Hematopoietic multipotent progenitor cell treated with erythropoietin and hydrocortisone succinate and interleukin-3 and kit ligand, for 15 days (in vitro differentiated cells): ENCODE measurements at regions not wholly inside any gene's neighbourhood (a gene's known extent, or its start where the extent isn't known, plus 50 kb on each side); places are given as distances from the start of the nearest gene placed in this dataset.

Source experiments
- DNase-seq: peaks from one replicate; pipeline ENCODE4 v3.0.0-alpha.2; 2015; ENCODE audit warnings: low spot score

DNA sequence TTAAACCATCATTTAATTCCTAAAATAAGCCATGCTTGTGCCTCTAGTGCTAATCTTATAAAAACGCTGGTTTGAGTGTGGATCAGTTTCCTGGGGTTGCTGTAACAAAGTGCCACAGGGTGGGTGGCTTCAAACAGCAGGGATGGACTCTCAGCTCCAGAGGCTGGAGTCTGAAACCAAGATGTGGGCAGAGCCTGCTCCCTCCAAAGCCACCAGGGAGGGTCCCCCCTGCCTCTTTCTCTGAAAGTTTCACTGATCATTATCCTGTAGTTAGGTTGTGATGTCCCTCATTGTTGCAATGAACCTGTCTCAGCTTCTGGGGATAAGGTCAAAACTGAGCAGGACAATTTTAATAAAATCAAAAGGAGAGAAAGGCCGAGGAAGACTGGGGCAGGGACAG is 251.9 kb upstream of the TCERG1L start:
- DNase-seq, result no peak

DNA sequence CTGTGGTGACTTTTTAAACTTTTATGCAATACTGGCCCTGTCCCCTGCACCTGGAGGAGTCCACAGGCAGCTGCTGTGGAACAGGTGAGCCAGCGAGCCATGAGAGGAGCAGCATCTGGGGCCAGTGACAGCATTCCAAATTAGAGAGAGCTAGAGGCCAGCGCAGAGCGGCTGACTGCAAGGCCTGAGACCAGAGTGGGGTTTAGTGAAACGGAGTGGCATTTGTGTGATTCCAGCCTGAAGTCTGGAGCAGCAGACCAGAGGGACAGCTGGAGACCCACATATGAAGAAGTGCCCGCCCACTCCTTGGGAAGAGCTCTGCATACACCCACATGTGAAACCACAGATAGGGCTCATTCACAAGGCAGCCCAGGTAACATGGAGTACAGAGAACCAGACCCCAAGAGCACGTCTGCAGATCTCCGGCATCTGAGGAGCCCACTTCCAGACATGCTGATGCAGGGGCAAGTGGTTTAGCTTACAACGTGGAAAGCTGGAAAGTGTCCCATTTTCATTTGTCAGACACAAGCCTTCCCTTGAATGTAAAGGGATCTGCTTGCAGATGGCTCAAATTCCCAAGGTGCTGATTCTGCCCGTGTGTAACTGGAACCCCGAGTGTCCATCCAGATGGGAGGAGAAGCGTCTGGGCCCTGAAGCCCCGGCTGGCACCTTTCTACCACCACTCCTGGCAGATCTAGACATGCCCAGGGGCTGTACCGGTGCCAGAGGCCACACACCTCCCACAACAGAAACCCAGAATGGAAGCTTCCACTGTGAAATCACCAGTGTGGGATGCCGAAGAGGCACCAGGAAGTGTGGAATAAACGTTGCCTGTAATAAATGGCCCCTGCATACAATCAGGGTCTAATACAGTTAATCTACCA is 256.0 kb upstream of the TCERG1L start:
- no peak for DNase-seq

DNA sequence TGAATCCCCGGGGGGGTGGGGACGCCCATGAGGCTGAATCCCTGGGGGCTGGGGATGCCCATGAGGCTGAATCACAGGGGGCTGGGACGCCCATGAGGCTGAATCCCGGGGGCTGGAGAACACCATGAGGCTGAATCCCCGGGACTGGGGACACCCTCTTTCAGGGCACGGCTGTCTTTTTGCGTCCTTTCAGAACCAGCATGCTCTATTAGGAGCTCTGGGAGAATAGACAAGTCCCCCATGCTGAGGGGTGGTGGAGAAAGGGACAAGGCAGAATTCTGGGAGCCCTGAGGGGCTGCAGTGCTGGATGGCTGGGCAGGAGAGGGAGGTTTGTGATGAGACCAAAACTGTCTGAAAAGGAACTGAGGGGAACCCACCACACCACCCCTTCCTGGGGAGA is 257.3 kb upstream of the TCERG1L start:
- no peak for DNase-seq

DNA sequence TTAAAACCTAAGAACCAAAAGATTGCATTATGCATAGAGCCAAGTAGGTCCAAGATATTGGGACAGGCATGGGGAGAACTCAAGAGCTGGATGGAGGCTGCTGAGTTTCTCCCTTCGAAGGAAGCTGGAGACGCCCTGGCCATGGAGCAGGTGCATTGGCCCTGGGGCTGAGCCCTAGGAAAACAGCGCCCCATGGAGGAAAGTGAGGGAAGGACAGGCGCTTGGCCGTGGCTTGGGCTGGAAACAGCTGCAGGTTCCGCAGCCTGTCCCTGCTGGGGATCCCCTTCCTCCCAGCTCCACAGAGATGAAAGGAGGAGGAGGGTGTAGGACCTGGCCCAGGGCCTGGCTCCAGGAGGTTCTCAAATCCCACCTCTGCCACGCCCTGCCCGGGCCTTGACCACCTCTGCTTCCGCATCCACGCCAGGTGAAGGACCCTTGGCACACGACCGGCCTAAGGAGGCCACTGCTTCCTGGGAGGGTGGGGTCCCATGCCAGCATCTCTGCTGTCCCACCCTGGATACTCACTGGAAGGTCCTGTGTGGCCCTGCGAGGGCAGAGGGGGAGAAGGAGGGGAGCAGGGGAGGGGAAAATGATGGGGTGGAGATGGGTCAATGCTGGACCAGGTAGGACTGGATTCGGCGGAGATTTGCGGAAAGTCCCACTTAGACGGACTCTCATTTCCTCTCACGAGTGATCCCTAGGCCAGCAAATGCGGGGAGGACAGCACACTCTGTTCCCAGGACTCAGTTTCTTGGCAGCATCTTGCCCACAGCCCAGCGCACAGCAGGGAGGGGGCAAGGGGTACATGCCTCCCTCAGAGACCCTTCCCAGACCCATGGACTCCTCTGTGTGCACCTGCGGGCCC is 258.6 kb upstream of the TCERG1L start:
- DNase-seq, result no peak

DNA sequence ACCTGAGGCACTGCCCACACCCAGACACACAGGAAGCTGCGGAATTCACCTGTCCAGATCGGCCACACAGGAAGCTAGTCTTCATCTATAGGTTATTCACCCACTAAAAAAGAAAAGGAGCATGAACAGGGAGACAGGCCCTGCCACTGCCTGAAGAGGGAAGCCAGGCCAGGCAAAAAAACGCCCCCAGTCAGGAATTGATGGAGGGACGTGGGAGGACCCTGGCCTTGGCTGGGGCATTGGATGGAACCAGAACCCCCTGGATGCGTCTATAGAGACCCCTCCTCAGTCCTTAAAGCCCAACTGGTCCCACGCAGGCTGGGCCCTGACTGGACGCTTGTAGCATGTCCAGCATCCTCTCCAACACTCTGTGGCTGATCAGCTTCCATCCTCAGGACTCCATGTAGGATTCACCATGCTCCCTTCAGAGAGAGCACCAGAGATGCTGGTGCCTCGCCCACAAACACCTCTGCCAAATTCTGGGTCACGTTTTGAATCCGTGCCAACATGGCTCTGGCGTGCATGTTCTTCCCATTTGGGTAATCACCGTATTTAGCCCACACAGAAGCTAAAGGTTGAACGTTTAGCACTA is 259.3 kb upstream of the TCERG1L start:
- no peak for DNase-seq

DNA sequence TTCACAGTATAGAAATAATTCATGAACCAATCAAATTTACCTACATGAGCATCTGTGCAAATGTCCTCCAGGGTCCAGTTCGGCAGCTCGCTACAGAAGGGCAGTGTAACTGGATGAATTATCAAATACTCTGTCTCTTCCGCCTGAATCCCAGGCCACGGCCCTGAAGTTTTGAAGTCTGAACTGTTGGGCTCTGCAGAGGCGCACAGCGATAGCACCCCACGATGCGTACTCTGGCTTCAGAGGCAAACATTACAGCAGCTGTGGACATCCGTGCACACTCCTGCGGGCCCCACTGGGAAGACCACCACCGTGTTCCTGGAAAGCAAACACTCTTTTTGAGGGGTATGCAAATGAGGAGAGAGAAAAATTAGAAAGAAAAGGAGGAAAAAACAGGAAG is 259.8 kb upstream of the TCERG1L start:
- no peak for DNase-seq

DNA sequence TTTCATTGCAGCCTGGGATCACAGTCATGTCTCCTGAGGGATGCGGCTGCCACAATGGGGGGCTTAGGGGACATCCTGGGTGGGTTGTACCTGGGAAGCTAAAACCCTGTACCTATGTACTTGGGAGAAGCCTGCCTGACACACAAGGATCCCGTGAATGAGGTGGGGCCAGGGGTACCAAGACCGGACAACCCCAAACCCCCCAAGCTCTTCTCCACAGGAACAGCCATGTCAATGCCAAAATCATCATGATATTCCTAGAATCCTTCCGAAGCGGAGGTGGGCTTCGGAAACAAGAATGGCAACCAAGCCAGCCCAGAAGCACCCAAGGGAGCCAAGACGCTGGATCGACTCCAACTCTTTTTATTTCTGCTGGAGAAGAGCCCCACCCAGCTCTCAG is 260.3 kb upstream of the TCERG1L start:
- DNase-seq, result no peak

DNA sequence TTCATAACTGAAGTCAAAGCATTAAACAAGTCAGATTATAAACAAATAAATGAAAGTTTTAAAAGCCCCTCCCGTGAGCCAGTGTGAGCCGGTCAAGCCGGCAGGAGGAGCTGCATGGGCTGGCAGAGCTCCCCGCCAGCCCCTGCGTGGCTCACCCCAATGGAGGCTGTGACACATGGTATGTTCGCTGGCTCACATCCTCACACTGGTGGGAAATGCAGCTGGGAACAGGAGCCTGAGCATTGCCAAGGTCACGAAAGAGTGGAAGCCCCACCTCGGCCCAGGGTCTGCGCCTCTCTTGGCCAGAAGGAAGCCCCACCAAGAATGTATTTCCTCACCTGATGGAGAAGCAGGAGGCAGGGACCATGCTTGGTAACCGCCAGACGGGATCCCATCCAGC is 261.7 kb upstream of the TCERG1L start:
- DNase-seq, result no peak

DNA sequence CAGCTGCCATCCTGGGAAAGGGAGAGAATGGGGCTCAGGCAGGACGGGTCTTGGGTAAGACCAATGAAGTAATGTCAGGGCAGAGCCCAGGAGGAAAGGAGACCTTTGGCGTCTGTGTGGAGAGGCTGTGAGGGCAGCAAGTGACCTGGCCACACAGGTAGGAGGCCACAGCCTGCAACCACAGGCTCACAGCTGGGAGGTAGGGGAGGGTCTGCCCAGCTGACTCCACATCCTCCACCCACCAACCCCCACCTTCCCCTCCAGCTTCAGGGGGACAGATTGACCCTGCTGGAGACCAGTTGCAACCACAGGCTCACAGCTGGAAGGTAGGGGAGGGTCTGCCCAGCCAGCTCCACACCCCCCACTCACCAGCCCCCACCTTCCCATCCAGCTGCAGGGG is 262.2 kb upstream of the TCERG1L start:
- no peak for DNase-seq

DNA sequence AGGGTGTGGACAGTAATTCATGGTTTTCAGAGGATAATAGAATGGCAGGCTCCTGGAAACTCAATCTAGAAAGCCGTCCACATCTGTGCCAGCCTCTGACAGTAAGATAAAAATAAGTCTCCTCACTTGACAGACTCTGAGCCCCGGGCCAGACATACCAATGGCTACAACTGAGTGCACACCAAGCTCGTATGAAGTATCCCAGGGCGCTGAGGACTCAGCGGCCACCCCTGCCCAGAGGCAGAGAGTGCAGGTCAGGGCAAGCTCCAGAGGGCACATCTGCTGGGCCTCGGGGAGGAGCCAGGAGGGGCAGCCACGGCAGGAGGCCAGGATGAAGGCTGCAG is 262.8 kb upstream of the TCERG1L start:
- DNase-seq, result no peak

DNA sequence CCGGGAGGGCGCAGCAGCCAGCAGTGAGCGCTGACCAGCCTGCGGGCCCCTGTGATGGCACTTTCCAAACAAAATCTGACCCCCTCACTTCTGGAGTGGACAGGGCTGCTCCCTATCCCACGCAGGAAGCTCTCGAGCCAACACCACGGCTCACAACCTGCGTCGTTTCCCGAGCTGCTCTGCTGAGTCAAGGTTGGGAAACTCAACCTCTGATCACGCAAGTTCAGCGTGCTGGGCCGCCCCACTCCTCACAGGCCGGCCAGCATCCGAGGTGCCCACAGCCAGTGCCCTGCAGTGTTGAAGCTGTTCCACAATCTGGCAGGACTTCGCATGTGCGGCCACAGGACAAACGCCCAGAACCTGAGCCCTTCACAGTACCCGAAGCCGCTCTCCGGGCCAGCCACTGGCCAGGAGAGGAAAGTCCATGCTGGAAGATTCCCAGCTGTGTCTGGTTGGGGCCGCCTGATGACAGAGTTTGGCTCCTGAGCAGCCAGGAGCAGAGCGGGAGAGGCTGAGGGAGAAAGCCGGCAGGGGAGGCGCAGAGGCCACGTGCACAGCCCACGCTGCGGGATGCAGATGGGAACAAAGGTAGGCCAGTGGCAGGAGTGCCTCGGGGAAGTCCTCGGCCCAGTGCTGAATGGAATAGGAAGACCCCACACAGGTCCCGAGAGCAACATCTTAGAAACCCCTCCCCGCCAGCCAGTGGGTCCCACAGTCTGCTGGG is 263.3 kb upstream of the TCERG1L start:
- DNase-seq, result no peak

DNA sequence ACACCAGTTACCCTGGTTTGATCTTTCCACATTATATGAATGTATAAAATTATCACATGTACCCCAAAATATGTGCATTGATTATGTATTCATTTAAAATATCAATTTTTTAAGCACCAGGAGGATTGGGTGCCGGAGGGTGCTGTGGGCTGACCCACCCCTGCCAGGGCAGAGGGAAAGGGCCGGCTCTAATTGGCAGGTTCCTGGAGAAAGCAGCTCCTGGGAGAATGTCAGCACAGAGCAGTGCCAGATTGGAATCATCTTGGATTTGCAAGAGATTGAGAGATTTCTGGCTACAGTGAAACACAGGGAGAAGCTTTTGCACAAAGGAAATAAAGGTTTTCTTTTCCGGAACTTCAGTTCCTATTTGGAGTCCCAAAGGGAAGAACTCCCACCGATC is 264.4 kb upstream of the TCERG1L start:
- DNase-seq, result no peak

DNA sequence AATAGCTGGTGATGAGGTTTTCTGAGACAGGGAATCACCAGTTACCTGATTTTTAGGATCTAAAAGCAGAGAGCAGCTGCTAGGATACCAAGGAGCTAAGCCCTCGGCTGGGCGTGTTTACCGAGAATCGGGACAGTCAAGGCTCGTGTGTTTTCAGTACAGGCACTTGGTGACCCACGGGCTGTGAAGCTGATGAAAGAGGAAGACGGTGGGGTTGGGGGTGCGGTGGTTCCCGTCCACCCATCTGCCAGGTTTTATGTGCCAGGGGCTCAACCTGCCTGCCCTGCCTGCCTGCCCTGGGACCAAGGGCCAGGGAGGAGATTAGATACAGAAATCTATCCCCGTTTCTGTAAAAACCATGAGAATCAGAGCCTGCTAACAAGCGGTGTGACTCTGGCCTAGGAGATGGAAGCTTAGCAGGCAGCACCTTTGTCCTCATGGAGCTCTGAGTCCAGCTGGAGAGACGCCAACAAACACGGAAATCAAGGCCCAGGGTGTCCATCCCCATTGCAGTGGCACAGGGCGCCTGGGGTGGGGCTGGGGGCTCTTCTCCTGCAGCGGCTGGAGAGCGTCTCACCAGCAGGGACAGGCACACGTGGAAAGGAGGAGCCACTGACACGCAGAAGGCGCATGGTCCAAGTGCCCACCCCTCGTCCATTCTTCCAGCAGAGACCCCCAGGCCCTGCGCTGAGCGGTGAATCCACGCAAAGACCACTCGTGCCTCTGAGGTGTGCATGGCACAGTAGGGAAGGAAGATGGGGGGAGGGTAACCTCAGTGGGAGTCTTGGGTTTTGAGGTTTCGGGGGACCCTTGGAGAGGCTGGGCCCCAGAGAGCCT is 265.0 kb upstream of the TCERG1L start:
- no peak for DNase-seq

DNA sequence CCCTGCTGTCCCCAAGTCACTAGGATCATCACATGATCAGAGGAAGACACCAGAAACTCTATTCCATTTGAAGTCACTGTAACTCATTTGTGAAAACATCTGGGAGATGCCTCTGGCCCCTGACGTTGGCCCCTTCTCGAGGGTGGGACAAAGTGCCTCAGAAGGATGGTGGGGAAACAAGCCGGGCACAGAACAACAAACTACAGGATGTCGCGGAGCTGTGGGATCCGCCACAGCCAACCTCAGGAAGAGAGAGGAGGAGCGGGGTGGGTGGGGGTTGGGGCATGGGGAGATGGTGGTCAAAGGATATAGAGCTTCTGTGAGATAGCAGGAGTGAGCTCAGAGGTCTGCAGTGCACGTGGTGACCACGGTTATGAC is 265.6 kb upstream of the TCERG1L start:
- DNase-seq, result no peak

DNA sequence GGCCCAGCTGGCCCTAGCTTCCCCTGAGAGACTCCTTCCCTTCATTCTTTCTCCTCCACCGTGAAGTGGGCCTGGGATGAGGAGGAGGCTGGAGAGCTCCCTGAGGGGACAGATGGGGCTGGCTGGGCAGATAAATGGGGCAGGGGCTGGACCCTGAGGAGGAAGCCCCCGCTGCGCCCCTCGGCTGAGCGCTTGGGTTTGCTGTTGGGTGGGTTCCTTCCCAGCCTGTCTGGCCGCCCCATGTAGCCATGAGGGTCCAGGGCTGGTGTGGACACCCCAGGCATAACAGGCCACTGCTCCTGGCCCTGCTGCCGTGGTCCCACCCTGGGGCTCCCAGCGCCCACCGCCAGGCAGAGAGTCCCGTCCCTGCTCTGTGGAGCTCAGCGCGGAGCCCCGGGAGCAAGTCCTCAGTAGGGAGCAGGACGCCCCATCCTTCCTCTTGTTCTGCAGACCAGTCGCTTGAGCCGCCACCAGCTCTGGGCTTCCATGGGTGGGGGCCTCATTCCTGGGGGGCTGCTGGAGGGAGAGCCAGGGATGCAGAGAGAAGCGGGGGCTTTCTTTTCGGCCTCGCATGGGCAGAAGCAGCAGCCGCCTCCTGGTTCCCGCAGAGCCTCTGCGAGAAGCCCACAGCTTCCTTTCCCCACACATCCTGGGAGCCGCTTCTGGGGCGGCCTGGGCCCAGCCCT is 266.4 kb upstream of the TCERG1L start:
- no peak for DNase-seq

DNA sequence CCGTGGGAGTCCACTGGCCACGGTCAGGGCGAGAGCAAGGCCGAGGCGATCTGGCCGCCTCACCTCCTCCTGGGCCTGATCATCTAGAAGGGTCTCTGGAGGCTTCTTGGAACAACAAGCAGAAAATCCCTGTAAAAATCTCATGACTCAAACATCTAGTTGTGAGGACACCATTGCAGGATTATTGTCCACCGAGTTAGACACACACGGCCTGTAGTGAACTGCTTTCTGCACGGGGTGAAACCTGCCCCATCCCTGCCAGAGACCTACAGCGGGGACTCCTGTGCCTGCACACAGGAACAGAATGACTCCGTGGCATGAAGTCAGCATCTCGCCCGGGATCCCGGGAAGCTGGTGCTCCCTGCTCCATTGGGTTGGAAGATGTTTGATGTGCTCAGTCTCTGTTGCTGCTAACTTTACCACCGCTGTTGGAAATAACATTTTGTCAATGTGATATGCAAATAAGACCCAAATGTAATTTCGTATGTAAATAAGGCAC is 267.0 kb upstream of the TCERG1L start:
- DNase-seq, result no peak

DNA sequence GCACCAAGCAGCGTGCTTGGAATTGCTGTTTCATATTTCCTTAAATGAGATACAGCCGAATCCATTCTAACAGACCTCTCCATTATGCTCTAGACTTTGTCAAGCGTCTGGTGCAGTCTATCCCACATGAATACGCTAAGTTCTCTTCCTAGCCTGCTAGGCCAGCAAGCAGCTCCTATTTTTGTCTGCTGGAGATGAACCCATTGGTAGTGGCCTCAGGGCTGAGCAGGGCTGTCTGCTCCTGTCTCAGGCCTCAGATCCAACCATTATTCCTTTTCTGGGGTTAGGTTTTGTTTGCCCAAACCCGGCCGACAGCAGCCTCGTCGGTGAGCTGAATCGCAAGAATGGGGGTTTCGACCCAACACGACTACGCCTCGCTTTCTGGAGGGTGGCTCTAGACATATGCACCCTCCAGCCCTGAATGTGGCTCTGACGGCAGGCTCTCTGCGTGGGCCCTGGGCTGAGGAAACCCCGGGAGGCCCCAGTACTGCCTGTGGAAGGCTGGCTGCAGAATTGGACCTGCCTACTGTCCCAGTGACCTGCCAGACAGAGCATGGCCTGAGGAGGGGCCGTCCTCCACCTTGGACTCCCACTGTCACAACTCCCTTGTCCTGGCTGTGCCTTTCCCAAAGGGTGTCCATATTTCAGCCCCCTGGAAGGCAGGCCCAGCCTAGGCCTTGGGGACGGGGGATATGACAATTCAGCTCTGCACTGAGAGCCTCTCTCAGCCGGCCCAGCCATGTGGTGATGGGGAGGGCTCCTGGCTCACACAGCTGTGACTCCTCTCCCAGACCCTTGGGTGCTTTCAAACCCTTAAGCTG is 267.9 kb upstream of the TCERG1L start:
- DNase-seq, result no peak

DNA sequence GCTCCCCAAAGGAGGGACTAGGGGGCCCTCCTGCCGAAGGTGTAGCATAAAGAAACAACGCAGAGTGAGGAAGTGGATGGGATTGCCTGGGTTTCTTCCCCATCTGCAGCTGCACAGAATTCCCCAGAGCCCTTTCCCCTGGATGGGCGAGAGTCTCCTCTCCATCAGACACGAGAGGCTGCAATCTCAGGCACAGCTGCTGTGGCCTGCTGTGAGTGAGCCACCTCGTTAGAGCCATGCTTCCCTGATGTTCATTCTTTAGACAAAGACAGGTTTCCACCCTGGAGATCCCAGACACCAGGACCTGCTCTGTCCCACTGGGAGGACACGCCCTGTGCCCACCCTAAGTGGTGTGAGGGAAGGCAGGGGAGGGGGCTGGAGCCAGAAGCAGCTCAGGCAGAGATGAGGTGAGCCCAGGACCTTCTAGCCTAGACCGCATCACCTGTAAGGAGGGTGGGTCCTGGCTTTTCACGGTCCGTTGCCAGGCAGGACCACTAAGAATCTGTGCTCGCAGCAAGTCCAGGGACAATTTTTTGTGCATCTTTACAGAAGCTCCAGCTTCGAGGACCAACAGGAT is 268.6 kb upstream of the TCERG1L start:
- DNase-seq, result no peak

DNA sequence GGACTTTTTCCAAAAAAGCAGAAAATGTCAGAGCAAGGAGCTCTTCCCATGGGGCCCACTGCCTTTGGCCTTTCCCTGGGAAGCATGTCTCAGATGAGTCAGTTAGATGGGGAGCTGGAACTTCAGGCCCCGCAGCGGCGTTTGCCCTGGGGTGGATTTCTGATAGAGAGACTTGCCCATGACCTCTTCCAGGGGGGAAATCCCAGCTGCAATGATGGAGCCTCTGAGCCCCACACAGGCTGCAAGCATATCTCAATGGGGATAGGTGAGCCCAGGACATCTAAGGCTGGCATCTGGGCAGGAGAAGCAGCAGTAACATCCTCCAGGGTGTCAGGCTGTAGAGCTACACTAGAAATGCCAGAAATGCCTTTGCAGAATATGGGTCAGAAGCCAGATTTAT is 269.2 kb upstream of the TCERG1L start:
- no peak for DNase-seq
